Activated T-helper 1 cell treated with Interleukin-2 at 50 U/mL for 16 hours (primary cell): ENCODE measurements at regions not wholly inside any gene's neighbourhood (a gene's known extent, or its start where the extent isn't known, plus 50 kb on each side); places are given as distances from the start of the nearest gene placed in this dataset.
"Not testable (repeated sequence)": the region's sequence is repeated elsewhere in the genome, so short reads cannot be mapped to it uniquely, and the experiment has no call there.

Experiments
- DNase-seq: peaks from one replicate; pipeline ENCODE4 v3.0.0-alpha.2; 2020; ENCODE audit warnings: low read depth

DNA sequence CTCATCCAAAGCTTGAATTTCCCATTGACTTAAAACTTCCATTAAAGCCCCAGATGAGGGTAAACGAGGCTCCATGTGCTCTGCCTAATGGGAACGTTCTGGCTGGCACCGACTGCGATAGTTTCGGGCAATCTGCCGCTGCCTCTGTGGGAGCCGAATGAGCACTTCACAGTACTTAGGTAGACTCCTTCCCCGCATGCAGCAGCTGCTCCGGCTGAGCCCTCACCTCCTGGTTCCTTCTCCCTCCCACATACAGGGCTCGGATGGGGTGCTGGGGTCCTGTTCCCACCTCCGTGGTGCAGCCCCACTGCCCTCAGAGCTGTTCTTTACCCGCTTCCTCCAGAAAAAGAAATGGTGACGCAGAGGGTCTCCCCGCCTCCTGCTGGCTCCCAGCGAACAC lies 476.5 kb upstream of the SALL3 start:
- DNase-seq: no peak

GRCh38 chr18:78505851-78506461 lies 473.7 kb upstream of the SALL3 start:
- no peak for DNase-seq

DNA sequence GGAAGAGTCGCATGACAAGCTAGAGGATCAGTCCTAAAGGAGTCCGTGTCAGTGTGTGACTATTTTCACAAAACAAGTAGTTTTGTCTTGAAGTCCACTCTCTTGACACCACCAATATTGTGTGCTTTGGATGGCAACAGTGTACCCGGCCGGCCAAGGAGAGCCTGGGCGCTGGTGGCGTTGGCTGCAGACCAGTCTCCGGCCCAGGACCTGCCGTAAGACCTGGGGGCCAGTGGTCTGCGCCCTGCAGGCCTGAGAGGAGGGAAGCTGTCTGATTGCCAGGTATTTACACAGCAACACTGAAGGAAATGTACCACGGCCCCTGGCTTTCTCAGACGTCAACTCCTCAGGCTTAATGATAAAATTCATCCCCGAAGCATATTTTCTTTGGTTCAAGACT lies 472.4 kb upstream of the SALL3 start:
- DNase-seq: no peak

DNA sequence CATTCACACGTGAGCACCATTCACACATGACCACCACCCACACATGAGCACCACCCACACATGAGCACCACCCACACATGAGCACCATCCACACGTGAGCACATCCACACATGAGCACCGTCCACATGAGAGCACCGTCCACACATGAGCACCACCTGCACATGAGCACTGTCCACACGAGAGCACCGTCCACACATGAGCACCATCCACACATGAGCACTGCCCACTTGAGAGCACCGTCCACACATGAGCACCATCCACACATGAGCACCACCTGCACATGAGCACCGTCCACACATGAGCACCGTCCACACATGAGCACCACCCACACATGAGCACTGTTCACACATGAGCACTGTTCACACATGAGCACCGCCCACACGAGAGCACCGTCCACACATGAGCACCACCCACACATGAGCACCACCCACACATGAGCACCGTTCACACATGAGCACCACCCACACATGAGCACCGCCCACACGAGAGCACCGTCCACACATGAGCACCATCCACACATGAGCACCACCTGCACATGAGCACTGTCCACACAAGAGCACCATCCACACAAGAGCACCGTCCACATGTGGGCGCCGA lies 471.3 kb upstream of the SALL3 start:
- not testable (repeated sequence) for DNase-seq

DNA sequence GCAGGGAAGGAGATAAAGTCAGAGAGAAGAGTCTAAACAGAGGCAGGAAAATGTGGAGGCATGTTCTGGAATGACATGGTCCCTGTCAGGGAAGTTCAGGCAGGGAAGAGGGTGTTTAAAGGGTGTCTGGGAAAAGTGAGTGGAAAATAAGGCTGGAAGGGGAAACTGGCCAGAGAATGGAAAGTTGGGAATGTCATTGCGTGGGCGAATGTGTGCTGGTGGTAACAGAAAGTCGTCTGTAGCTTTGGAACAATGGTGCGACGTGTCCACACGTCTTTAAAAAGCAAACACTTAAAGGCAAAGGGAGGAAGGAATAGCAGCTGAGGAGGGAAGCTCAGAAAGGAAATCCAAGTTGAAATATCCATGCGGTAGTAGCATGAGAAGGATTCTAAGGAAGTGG lies 469.5 kb upstream of the SALL3 start:
- no peak for DNase-seq

DNA sequence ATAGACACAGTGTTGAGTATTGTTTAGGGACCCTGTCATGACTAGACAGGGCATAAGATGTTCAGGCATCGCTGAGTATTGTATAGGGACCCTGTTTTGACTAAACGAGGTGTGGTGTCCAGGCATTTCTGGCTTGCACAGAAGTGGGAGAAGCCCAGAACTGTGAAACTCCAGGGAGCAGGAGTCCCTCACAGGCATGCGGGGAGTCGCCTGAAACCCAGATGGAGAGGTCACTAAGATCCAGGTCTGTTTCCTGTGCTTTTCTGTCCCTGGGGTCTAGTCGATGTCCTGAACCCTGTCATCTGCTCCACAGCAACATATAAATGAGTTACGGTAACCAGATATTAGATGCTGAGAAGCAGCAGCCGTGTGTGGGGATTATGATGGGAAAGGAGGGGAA lies 469.0 kb upstream of the SALL3 start:
- DNase-seq: no peak

- DNase-seq: no peak
Observed at GRCh38 chr18:78511666-78512601, 467.7 kb upstream of the SALL3 start.

DNA sequence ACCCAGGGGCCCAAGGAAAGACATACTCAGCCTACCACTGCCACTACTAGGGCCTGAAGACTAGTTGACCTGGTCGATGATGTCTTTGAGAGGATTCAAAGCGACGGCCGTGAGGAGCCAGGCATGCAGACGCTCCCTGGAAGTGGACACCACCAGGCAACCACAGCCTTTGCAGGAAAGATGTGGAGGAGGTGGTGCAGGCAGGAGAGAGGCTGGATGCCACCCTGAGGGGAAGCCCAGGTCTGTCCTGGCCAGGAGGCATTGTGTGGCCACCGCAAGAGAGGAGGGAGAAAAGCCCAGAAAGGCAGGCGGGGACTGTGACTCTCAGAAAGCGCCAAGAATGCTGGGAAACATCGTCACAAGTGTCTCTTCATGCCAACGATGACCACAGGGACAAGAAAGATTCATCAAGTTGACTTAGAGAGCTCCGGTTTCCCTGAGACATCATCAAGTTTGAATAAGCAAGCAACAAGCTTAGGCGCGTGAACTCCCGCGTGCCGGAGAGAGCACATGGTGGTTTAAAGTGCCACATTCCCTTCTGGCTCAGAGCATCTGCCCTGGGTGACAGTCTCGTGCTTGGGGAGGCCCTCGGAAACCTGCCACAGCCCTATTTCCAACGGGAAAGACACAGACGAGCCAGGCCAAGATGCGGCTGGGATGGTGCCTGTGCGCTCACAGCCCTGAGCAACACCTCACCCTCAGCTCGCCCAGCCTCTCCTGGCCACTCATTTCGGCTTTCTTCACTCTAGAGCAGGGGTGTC lies 464.5 kb upstream of the SALL3 start:
- no peak for DNase-seq

GRCh38 chr18:78517328-78517727 lies 462.3 kb upstream of the SALL3 start:
- DNase-seq: no peak

GRCh38 chr18:78517973-78518372 lies 461.6 kb upstream of the SALL3 start:
- DNase-seq: no peak

GRCh38 chr18:78518805-78519204 lies 460.8 kb upstream of the SALL3 start:
- DNase-seq: no peak

DNA sequence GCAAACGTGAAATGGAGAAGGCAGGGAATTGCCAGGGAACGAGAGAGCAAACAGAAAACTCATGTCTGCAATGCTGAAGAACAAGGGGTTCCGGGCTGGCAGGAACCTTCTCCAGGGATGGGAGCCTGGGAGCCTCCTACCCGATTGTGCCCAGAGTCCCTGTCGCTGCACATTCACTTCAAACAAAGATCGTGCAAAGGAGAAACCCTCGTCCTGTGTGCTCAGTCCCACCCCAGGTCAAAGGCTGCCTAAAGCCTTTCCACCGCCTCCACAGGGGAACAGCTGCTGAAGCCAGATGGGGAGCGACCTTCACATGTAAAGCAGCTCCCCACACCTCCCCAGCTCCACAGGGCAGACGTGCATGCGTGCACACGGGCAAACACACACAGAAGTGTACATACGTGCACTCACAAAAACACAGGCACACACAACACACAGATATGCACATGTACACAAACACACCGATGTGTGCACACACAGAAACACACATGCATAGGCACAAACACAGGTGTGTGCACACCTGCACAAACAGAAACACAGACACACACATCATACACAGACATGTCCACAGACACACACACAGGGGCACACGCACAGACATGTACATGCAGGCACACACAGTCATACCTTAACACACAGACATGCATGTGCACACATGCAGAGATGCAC lies 460.1 kb upstream of the SALL3 start:
- no peak for DNase-seq

DNA sequence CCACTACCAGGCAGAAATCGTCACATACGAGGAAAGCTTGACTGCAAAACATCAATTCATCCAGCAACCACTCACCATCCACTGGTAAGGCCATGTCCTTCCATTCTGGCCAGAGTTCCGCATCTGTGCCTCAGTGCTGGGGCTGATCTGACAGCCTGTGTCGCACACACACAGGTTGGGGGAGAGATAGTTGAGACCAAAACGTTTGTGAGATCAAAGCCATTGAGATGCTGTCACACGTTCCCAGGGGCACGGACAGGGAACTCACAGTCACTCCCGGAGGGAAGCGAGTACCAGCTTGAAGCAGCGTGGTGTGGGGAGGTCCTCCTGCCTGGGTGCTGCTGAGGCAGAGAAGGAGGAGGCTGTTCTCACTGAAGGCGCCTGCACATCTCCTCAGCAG lies 458.5 kb upstream of the SALL3 start:
- no peak for DNase-seq

- no peak for DNase-seq
Observed at GRCh38 chr18:78521744-78522143, 457.9 kb upstream of the SALL3 start.

DNA sequence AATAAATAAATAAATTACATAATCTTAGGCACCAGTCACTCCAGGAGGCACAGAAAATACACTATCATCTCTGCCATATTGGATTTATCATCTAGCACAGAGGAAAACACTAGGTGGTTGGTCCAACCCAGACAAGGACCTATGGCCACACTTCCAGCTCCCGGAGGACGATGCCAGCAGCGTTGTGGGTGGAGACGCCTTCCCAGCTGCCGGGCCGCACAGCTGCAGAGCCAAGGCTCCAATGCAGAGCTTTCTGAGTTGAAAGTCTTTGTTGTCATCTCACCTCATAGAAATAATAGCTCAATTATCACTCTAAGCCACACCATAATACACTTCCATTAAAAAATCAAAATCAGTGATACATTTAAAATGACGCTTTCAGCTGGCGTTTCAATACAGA lies 457.1 kb upstream of the SALL3 start:
- no peak for DNase-seq

DNA sequence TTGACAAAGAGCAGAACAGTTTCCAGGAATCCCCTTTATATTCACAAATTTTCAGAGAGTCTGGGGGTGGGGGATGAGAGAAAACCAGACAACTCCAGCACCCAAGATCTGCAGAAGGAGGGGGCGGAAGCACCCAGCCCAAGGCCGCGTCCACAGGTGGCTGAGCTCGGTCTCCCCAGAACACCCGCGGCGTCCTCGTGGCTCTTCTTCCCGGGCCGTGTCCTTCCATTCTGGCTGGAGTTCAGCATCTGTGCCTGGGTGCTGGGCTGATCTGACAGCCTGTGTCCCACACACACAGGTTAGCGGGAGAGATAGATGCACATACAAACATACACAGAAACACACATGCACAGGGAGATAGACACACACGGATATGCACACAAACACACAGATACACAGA lies 455.8 kb upstream of the SALL3 start:
- no peak for DNase-seq

DNA sequence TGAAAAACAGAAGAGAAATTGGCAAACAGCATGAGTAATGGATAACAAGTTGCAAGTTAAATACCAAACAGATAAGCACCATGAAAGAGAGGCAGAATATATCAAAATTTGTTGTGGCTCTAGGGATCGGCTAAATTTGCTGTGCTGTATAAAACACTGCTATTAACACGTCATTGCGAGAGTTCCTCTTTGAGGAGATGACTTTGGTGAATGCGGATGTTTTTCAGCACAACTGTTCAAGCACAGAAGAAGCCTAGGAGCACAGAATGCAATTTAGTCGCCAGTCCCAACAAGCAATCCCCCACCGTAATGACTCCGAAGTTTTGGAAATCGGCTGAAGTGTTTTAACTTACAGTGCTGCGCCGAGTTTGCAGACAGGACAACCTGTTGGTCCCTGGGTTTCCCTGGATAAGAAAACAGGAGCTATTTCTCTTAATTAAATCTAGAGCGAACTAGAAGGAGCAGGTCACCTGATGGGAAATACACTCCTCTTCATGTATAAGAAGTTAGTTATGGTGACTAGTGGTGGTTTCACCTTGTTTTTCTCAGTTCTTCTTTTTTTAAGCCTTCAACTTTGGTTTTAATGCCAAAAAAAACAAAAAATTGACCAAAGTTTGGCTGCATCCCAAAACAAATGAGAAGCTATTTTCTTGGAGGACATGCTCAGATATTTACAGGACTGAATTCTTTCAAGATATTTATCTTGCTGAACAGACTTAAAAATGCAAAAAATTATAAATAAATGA lies 454.1 kb upstream of the SALL3 start:
- DNase-seq: no peak

- no peak for DNase-seq
Observed at GRCh38 chr18:78526275-78526674, 453.3 kb upstream of the SALL3 start.

- DNase-seq: no peak
Observed at GRCh38 chr18:78526923-78527711, 452.5 kb upstream of the SALL3 start.

DNA sequence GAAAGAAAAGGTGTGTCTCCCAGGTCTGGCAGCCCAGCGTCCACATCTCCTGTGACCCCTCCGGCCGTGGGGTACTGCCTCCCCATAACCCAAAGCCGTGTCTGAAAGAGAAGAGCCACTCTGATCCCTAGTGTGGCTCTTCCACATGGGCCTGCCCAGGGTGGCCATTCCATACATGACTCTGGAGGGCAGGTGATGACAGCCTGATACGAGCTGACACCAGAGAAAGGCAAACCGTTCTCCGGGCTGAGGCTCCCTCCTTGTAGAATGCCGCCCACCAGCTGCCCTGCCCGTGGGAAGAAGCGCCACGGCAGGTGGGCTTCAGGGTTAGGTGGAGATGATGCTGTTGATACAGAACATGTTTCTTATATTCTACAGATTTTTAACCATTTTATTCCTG lies 451.6 kb upstream of the SALL3 start:
- DNase-seq: no peak
